IPS-18a (cell line): ENCODE measurements at regions not wholly inside any gene's neighbourhood (a gene's known extent, or its start where the extent isn't known, plus 50 kb on each side); places are given as distances from the start of the nearest gene placed in this dataset.

Experiments used
- H3K27ac ChIP-seq: one replicate; pipeline ENCODE4 v1.5.1; 2013; ENCODE audit warnings: low read length
- H3K27me3 ChIP-seq: one replicate; pipeline ENCODE4 v1.6.1; 2013; ENCODE audit warnings: mild to moderate bottlenecking, low read length; ENCODE audit not compliant: control insufficient read depth, insufficient read depth
- H3K36me3 ChIP-seq: one replicate; pipeline ENCODE4 v1.6.1; 2013; ENCODE audit warnings: low read depth, low read length; ENCODE audit not compliant: control insufficient read depth
- H3K4me1 ChIP-seq: one replicate; pipeline ENCODE4 v1.6.1; 2013; ENCODE audit warnings: low read depth, low read length; ENCODE audit not compliant: control insufficient read depth
- H3K4me3 ChIP-seq: one replicate; pipeline ENCODE4 v1.5.1; 2013; ENCODE audit warnings: low read length
- H3K9ac ChIP-seq: one replicate; pipeline ENCODE4 v1.6.1; 2013; ENCODE audit warnings: mild to moderate bottlenecking, low read length, moderate library complexity
- H3K9me3 ChIP-seq: one replicate; pipeline ENCODE4 v1.6.1; 2013; ENCODE audit warnings: low read depth, low read length; ENCODE audit not compliant: control insufficient read depth

- H3K36me3 ChIP-seq, result no peaks in the 10 kb centered on the region
- H3K4me3 ChIP-seq, result no peak overlapping the region
- H3K27ac ChIP-seq, result no peak overlapping the region
- no peak overlapping the region for H3K9ac ChIP-seq
- no peaks in the 10 kb centered on the region for H3K9me3 ChIP-seq
- H3K4me1 ChIP-seq, result no peaks in the 10 kb centered on the region
- no peaks in the 10 kb centered on the region for H3K27me3 ChIP-seq
Observed at GRCh38 chr11:37721485-37721884, 1123.4 kb upstream of the RAG2 start.

- no peaks in the 10 kb centered on the region for H3K27me3 ChIP-seq
- no peak overlapping the region for H3K27ac ChIP-seq
Observed at GRCh38 chr11:37718431-37718999, 1120.5 kb upstream of the RAG2 start.

GRCh38 chr11:37712251-37712650, 1114.2 kb upstream of the RAG2 start:
- no peak overlapping the region for H3K27ac ChIP-seq
- H3K4me3 ChIP-seq, result no peak overlapping the region
- no peaks in the 10 kb centered on the region for H3K9me3 ChIP-seq
- no peaks in the 10 kb centered on the region for H3K36me3 ChIP-seq
- H3K27me3 ChIP-seq, result no peaks in the 10 kb centered on the region
- H3K4me1 ChIP-seq, result no peaks in the 10 kb centered on the region
- no peak overlapping the region for H3K9ac ChIP-seq

More at GRCh38 chr11:37718431-37718999, 1120.5 kb upstream of the RAG2 start:
- Histone ChIP-seq H3K36me3 (no peaks in the 10 kb centered on the region), H3K9ac (no peak overlapping the region), H3K4me3 (no peak overlapping the region), H3K4me1 (no peaks in the 10 kb centered on the region), H3K9me3 (no peaks in the 10 kb centered on the region)

DNA sequence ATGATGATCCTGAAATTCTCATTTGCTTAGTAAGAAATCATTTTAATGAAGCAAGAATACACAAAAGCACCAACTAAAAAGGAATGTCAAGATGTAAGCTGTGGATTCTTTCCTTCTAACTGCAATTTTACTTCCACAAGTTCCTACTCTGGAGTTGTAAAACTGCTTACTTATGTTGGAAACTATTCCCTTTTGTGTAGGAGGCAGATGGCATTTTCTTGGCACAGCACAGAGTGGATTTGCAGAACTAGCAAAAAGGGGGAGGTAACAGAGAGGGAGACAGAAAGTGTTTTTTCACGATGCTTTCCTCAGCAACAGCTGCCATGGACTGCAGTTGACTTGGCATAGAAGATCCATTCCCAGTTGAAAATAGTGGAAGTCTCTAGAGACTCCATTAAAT, 1112.0 kb upstream of the RAG2 start:
- Histone ChIP-seq H3K9ac (no peak overlapping the region), H3K36me3 (no peaks in the 10 kb centered on the region), H3K4me3 (no peak overlapping the region), H3K27ac (no peak overlapping the region), H3K27me3 (no peaks in the 10 kb centered on the region), H3K9me3 (no peaks in the 10 kb centered on the region), H3K4me1 (no peaks in the 10 kb centered on the region)

DNA sequence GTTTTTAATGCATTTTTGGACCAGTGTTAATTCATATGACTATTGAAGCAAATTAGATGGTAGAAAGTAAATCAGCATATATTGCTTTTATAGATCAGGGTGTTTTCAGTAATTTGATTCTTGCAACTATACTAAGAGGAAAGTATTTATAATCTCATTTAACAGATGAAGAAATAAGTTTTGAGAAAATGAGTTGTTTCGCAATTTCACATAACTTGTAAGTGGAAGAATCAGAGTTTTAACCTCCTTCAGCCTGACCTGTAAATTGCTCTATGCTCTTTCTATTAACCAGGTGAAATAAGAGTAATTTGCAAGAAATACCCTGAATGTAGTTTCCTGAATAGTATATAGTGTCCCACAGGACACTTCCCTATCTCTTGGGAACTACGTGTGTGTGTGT, 1106.8 kb upstream of the RAG2 start:
- H3K4me1 ChIP-seq, result no peaks in the 10 kb centered on the region
- no peak overlapping the region for H3K4me3 ChIP-seq
- H3K27me3 ChIP-seq, result no peaks in the 10 kb centered on the region
- H3K9me3 ChIP-seq, result no peaks in the 10 kb centered on the region
- no peak overlapping the region for H3K27ac ChIP-seq
- no peaks in the 10 kb centered on the region for H3K36me3 ChIP-seq
- H3K9ac ChIP-seq, result no peak overlapping the region

DNA sequence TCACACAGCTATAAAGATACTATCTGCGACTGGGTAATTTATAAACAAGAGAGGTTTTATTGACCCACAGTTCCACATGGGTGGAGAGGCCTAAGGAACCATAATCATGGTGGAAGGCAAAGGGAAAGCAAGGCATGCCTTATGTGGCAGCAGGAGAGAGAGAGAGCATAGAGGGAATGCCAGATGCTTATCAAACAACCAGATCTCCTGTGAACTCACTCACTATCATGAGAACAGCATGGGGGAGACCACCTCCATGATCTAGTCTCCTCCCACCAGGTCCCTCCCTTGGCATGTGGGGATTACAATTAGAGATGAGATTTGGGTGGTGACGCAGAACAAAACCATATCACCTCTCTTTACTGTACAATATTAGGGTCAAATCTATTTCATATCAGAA, 1101.6 kb upstream of the RAG2 start:
- Histone ChIP-seq H3K36me3 (no peaks in the 10 kb centered on the region), H3K4me3 (no peak overlapping the region)

DNA sequence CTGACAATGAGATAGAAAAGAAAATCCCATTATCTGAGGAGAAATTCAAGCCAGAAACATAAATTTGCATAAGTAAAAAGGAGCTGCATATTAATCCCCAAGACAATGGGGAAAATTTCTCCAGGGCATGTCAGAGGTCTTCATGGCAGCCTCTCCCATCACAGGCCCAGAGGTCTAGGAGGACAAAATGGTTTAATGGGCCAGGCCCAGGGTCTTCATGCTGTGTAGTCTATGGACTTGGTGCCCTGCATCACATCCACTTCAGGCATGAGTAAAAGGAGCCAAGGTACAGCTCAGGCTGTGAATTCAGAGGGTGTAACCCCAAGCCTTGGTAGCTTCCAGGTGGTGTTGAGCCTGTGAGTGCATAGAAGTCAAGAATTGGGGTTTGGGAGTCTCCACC, 1097.2 kb upstream of the RAG2 start:
- H3K36me3 ChIP-seq, result no peaks in the 10 kb centered on the region
- peaks cover 14% of the 10 kb centered on the region for H3K9me3 ChIP-seq
- H3K4me1 ChIP-seq, result no peaks in the 10 kb centered on the region
- H3K9ac ChIP-seq, result no peak overlapping the region
- H3K4me3 ChIP-seq, result no peak overlapping the region
- no peaks in the 10 kb centered on the region for H3K27me3 ChIP-seq
- H3K27ac ChIP-seq, result no peak overlapping the region

More for the DNA sequence above, 1101.6 kb upstream of the RAG2 start:
- Histone ChIP-seq H3K27ac (no peak overlapping the region), H3K9me3 (peaks cover 12% of the 10 kb centered on the region), H3K9ac (no peak overlapping the region), H3K4me1 (no peaks in the 10 kb centered on the region), H3K27me3 (no peaks in the 10 kb centered on the region)

GRCh38 chr11:37689951-37690350, 1091.9 kb upstream of the RAG2 start:
- no peak overlapping the region for H3K9ac ChIP-seq
- no peaks in the 10 kb centered on the region for H3K4me1 ChIP-seq
- H3K27ac ChIP-seq, result no peak overlapping the region
- peaks cover 4% of the 10 kb centered on the region for H3K9me3 ChIP-seq
- H3K4me3 ChIP-seq, result no peak overlapping the region
- no peaks in the 10 kb centered on the region for H3K27me3 ChIP-seq
- H3K36me3 ChIP-seq, result no peaks in the 10 kb centered on the region

DNA sequence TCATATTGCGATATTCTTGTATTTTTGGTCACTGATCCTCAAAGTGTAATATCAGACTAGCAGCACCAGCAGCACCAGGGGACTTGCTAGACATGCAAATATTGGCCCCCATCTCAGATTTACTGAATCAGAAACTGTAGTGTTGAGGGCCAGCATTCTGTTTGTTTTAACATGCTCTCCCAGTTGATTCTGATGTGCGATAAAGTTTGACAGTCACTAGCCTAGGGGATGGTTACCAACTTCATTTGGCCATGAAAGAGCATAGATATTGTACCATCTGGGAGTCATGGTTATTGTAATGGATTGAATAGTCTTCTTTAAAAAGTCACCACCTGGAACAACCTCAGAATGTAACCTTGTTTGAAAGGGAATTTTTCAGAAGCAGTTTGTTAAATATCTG, 1090.4 kb upstream of the RAG2 start:
- H3K4me3 ChIP-seq, result no peak overlapping the region
- H3K9ac ChIP-seq, result no peak overlapping the region
- H3K27ac ChIP-seq, result no peak overlapping the region
- H3K9me3 ChIP-seq, result no peaks in the 10 kb centered on the region
- H3K36me3 ChIP-seq, result no peaks in the 10 kb centered on the region
- H3K4me1 ChIP-seq, result no peaks in the 10 kb centered on the region
- H3K27me3 ChIP-seq, result no peaks in the 10 kb centered on the region

- Histone ChIP-seq H3K4me1 (no peaks in the 10 kb centered on the region), H3K9me3 (no peaks in the 10 kb centered on the region), H3K27ac (no peak overlapping the region), H3K36me3 (no peaks in the 10 kb centered on the region), H3K4me3 (no peak overlapping the region), H3K9ac (no peak overlapping the region), H3K27me3 (no peaks in the 10 kb centered on the region)
Observed at GRCh38 chr11:37687130-37687529, 1089.1 kb upstream of the RAG2 start.

GRCh38 chr11:37671321-37671720, 1073.3 kb upstream of the RAG2 start:
- no peaks in the 10 kb centered on the region for H3K9me3 ChIP-seq
- H3K9ac ChIP-seq, result no peak overlapping the region
- no peaks in the 10 kb centered on the region for H3K27me3 ChIP-seq
- H3K36me3 ChIP-seq, result no peaks in the 10 kb centered on the region
- H3K27ac ChIP-seq, result no peak overlapping the region
- no peaks in the 10 kb centered on the region for H3K4me1 ChIP-seq
- H3K4me3 ChIP-seq, result no peak overlapping the region

GRCh38 chr11:37666960-37667359, 1068.9 kb upstream of the RAG2 start:
- Histone ChIP-seq H3K4me3 (no peak overlapping the region), H3K9ac (no peak overlapping the region), H3K9me3 (no peaks in the 10 kb centered on the region), H3K4me1 (no peaks in the 10 kb centered on the region), H3K36me3 (no peaks in the 10 kb centered on the region), H3K27me3 (no peaks in the 10 kb centered on the region), H3K27ac (no peak overlapping the region)
